HuH-7 (cell line): ENCODE measurements at regions not wholly inside any gene's neighbourhood (a gene's known extent, or its start where the extent isn't known, plus 50 kb on each side); places are given as distances from the start of the nearest gene placed in this dataset.
"Not testable (repeated sequence)": the region's sequence is repeated elsewhere in the genome, so short reads cannot be mapped to it uniquely, and the experiment has no call there.

Source experiments
- DNase-seq: peaks from one replicate; pipeline ENCODE4 v3.0.0; 2011; ENCODE audit warnings: low spot score

- DNase-seq, result no peak
These were observed 861.9 kb upstream of the SLITRK1 start for GRCh38 chr13:84744203-84744602.

GRCh38 chr13:84741253-84741652, 859.0 kb upstream of the SLITRK1 start:
- DNase-seq, result no peak

DNA sequence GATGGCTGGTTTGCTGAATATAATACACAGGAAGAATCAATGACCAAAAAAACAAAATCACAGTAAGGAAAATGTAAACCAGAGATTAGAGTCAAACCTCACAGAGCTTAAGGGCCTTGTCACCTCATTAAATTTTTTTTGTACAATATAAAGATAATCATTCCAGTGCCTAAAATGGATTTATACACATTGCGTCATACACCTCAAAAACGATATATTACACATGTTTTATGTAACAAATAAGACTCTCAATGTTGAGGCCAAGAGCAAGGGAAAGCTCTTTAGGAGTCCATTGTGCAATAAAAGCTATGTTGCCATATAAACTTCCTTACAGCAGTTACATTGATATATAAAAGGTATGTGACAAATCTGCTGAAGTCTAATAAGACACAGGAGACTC, 856.7 kb upstream of the SLITRK1 start:
- no peak for DNase-seq

GRCh38 chr13:84737661-84738060, 855.4 kb upstream of the SLITRK1 start:
- DNase-seq, result no peak

DNA sequence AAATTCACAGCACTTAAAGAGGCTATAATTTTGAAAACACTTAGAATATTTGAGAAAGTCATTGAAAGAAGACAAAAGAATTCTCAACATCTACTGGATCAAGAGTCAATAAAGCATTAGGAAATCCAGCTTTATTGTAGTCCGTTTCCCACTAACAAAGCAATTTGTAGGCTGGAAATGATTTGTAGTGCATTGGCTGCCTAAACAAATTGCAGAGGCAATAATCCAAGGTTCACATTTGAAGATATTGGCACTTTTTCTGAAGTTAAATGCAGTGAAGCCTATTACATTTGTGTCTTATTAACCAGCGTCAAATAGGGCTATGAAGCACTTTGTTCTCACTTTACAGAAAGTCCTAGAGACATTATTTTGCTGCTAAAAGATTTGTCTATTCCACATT, 848.1 kb upstream of the SLITRK1 start:
- no peak for DNase-seq

GRCh38 chr13:84705982-84706710, 823.9 kb upstream of the SLITRK1 start:
- no peak for DNase-seq

- DNase-seq, result no peak
These were observed 819.9 kb upstream of the SLITRK1 start for GRCh38 chr13:84702174-84702573.

GRCh38 chr13:84697591-84697990, 815.3 kb upstream of the SLITRK1 start:
- DNase-seq, result not testable (repeated sequence)

DNA sequence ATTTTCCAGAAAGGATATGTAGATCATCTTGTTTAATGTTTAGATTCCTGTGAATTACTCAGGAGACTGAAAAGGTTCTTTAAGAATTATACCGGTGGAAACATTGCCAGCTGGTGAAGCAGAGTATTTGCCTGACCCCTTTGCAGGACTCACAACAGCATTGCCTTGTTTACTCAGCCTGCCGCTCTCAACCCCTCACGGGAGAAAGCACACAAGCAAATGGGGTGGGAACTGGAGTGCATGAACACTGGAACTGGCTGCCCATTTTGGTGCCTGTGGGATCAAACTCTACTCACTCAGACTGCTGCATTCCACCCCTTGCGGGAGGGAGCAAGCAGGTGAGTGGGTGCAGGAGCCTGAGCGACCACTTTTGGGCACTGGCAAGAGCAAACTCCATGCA, 804.7 kb upstream of the SLITRK1 start:
- no peak for DNase-seq

GRCh38 chr13:84686458-84686857, 804.2 kb upstream of the SLITRK1 start:
- no peak for DNase-seq

GRCh38 chr13:84684804-84685203, 802.5 kb upstream of the SLITRK1 start:
- DNase-seq, result no peak

DNA sequence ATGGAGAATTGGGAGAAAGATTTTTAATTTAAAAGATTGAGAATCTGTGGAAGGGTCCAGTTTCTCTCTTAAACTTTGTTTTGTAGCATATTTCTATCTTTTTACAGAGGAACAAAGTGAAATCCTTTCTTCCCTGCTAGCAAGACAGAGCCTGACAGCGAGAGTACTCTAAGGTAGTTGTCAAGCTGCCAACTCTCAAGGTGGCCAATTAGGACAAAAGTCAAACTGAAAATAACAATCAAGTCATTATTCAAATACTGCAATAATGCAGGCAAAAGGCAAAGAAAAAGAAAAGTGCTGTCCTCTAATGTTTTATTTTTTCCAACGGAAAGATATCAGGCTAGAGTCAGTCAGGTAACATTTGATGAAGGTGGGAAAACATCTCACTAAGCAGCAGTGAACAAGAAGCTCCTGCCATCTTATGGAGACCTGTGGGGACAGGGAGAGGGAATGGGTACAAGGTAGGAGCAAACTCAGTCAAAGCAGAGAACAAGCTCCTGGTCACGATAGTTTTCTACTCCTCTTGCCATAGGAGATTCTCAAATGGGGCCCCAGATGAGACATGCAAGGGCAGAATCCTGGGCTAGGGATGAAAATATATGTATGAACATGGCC, 801.9 kb upstream of the SLITRK1 start:
- DNase-seq, result no peak

GRCh38 chr13:84683448-84683847, 801.2 kb upstream of the SLITRK1 start:
- DNase-seq, result no peak

- DNase-seq, result no peak
These were observed 795.6 kb upstream of the SLITRK1 start for GRCh38 chr13:84677836-84678235.

GRCh38 chr13:84672616-84673015, 790.3 kb upstream of the SLITRK1 start:
- DNase-seq, result no peak

GRCh38 chr13:84670245-84670644, 788.0 kb upstream of the SLITRK1 start:
- DNase-seq, result no peak

GRCh38 chr13:84668637-84669036, 786.4 kb upstream of the SLITRK1 start:
- no peak for DNase-seq

DNA sequence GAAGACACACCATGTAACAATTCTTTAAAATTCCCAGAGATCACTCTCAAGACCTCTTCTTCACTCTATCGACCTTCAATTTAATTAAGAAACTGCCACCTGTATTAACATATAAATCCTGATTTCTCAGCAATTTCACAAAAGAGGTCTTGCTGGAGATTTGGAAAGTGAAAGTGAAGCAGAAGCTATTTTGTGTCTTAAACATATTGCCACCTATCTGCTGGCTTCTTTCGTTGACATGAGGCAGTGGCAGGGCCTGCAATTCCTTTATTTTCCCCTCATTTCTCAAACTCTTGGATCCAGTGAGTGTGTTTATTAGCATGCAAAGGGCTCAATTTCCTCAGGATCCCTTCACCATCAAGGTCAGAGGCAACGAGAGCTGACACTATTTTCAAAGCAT, 780.2 kb upstream of the SLITRK1 start:
- no peak for DNase-seq

- no peak for DNase-seq
These were observed 779.4 kb upstream of the SLITRK1 start for GRCh38 chr13:84661718-84662117.

DNA sequence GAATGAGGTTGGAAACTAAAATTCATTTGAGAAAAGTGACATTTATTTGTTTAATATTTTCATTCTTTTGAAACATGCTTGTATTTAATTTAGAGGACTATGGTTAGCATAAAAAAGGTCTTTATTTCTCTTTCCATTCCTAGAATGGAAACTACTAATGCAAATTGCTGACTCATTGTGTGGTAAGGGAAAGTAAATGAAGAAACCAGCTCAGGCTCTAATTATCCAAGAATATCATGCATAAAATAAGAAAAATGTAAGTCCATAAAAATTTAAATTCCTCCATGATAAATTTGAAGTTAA, 777.0 kb upstream of the SLITRK1 start:
- DNase-seq, result no peak

GRCh38 chr13:84658491-84659358, 776.5 kb upstream of the SLITRK1 start:
- no peak for DNase-seq

DNA sequence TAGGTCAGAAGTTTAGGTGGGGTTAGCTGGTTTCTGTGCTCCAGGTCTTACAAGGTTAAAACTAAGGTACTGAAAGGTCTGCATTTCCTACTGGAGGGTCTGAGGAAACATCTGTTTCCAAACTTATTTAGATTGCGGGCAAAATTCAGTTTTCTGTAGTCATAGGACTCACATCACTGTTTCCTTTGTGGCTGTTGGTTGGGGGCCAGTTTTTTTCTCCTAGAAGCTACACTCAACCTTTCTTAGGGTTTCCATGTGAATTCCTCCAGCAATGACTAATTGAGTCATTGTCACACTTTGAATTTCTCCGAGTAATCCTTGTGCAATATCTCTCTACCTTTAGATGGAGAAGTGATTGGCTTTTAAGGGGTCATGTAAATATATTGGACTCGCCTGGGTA, 773.4 kb upstream of the SLITRK1 start:
- DNase-seq, result no peak

GRCh38 chr13:84654654-84655275, 772.5 kb upstream of the SLITRK1 start:
- DNase-seq, result no peak
